ENCODE measurements at regions not wholly inside any gene's neighbourhood (a gene's known extent, or its start where the extent isn't known, plus 50 kb on each side); places are given as distances from the start of the nearest gene placed in this dataset.
"Not testable (repeated sequence)": the region's sequence is repeated elsewhere in the genome, so short reads cannot be mapped to it uniquely, and the experiment has no call there.

GRCh38 chr7:22028656-22029055 lies 83.0 kb upstream of the CDCA7L start:
- H3K27me3 ChIP-seq (ENCODE audit: control insufficient read depth in 2 of 2, insufficient read depth in 2 of 2, low read length in 2 of 2); H3K36me3 ChIP-seq (ENCODE audit: control insufficient read depth in 2 of 3, insufficient read depth in 3 of 3, low read length in 3 of 3); H3K9me3 Mint-ChIP-seq; H3K4me1 ChIP-seq (ENCODE audit: control insufficient read depth in 2 of 2, insufficient read depth in 2 of 2, low read length in 2 of 2); H3K27ac Mint-ChIP-seq; H3K4me1 Mint-ChIP-seq; H3K36me3 Mint-ChIP-seq; H3K4me3 ChIP-seq (ENCODE audit: low read length); POLR2A ChIA-PET; H3K27ac ChIP-seq (ENCODE audit: low read depth, low read length); H3K4me3 Mint-ChIP-seq; H3K9me3 ChIP-seq (ENCODE audit: control insufficient read depth in 2 of 3, low read length in 3 of 3); ATAC-seq; DNase-seq; CTCF ChIA-PET; intact Hi-C loops (cut with micrococcal nuclease): not testable (repeated sequence)
- peaks cover 5 to 26% (median 12%) of the 10 kb centered on the region in 5 donors for H3K27me3 Mint-ChIP-seq

- H3K36me3 Mint-ChIP-seq = no peaks in the 10 kb centered on the region
- H3K27ac Mint-ChIP-seq = no peak overlapping the region
- no peaks in the 10 kb centered on the region for H3K9me3 Mint-ChIP-seq
- intact Hi-C loops (cut with micrococcal nuclease) = no loop called here
- H3K36me3 ChIP-seq (ENCODE audit: control insufficient read depth in 2 of 3, insufficient read depth in 3 of 3, low read length in 3 of 3) = no peaks in the 10 kb centered on the region
- H3K27ac ChIP-seq (ENCODE audit: low read depth, low read length) = no peak overlapping the region
- no peak overlapping the region for H3K4me3 Mint-ChIP-seq
- DNase-seq = no peak
- H3K27me3 Mint-ChIP-seq = peaks cover 5 to 27% (median 12%) of the 10 kb centered on the region in 5 donors
- no peak overlapping the region for H3K4me3 ChIP-seq (ENCODE audit: low read length)
- no peaks in the 10 kb centered on the region for H3K27me3 ChIP-seq (ENCODE audit: control insufficient read depth in 2 of 2, insufficient read depth in 2 of 2, low read length in 2 of 2)
- no peaks in the 10 kb centered on the region for H3K4me1 ChIP-seq (ENCODE audit: control insufficient read depth in 2 of 2, insufficient read depth in 2 of 2, low read length in 2 of 2)
- H3K9me3 ChIP-seq (ENCODE audit: control insufficient read depth in 2 of 3, low read length in 3 of 3) = no peaks in the 10 kb centered on the region
- POLR2A ChIA-PET = no interaction called here
- ATAC-seq = no peak
- CTCF ChIA-PET = no interaction called here
- H3K4me1 Mint-ChIP-seq = no peaks in the 10 kb centered on the region
Measured at GRCh38 chr7:22027475-22027874, 81.8 kb upstream of the CDCA7L start.

DNA sequence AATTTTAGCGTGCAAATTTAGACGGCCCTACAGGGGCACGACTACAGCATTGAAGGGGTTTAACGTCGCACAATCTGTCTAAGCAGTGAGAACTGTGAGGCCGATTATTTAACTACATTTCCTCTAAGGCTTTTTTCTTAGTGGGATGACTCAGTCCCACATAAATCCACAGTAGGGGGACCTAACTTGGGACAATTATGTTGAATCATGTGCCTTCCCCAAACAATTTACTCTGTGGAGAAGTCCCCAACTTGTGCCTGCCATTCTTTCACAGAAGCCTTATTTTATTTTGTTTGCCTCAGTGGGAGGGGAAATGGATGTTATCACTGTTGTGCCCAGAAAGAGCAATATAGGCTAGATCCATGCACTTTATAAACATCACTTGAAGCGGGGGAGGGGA lies 80.3 kb upstream of the CDCA7L start:
- Mint-ChIP-seq H3K36me3 (no peaks in the 10 kb centered on the region), H3K27me3 (peaks cover 7 to 20% (median 13%) of the 10 kb centered on the region in 5 donors), H3K27ac (no peak overlapping the region), H3K9me3 (no peaks in the 10 kb centered on the region), H3K4me1 (no peaks in the 10 kb centered on the region), H3K4me3 (no peak overlapping the region)
- ChIA-PET CTCF (no interaction called here), POLR2A (no interaction called here)
- H3K4me1 ChIP-seq (ENCODE audit: control insufficient read depth in 2 of 2, insufficient read depth in 2 of 2, low read length in 2 of 2) = no peaks in the 10 kb centered on the region
- H3K9me3 ChIP-seq (ENCODE audit: control insufficient read depth in 2 of 3, low read length in 3 of 3) = no peaks in the 10 kb centered on the region
- ATAC-seq (no peak), DNase-seq (no peak)
- no peak overlapping the region for H3K27ac ChIP-seq (ENCODE audit: low read depth, low read length)
- intact Hi-C loops (cut with micrococcal nuclease) = no loop called here
- no peaks in the 10 kb centered on the region for H3K36me3 ChIP-seq (ENCODE audit: control insufficient read depth in 2 of 3, insufficient read depth in 3 of 3, low read length in 3 of 3)
- H3K4me3 ChIP-seq (ENCODE audit: low read length) = no peak overlapping the region
- H3K27me3 ChIP-seq (ENCODE audit: control insufficient read depth in 2 of 2, insufficient read depth in 2 of 2, low read length in 2 of 2) = no peaks in the 10 kb centered on the region

DNA sequence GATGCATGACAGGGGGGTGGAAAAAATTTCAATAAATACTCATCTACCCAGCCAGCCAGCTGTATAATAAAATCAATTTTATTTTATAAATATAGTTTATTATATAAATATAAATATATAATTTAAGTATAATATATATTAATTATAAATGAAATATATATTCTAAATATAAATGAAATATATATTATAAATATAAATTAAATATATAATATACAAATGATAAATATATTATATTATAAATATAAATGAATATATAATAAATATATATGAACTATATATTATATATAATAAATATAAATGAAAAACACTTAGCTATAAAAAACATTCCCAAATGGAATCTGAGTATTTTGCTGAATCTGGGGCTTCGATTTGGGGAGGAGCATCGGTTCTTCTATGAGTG lies 79.4 kb upstream of the CDCA7L start:
- Histone ChIP-seq H3K9me3 (ENCODE audit: control insufficient read depth in 2 of 3, low read length in 3 of 3) (no peaks in the 10 kb centered on the region), H3K36me3 (ENCODE audit: control insufficient read depth in 2 of 3, insufficient read depth in 3 of 3, low read length in 3 of 3) (no peaks in the 10 kb centered on the region), H3K4me1 (ENCODE audit: control insufficient read depth in 2 of 2, insufficient read depth in 2 of 2, low read length in 2 of 2) (no peaks in the 10 kb centered on the region), H3K27me3 (ENCODE audit: control insufficient read depth in 2 of 2, insufficient read depth in 2 of 2, low read length in 2 of 2) (no peaks in the 10 kb centered on the region), H3K4me3 (ENCODE audit: low read length) (no peak overlapping the region), H3K27ac (ENCODE audit: low read depth, low read length) (no peak overlapping the region)
- ChIA-PET CTCF (no interaction called here), POLR2A (interaction anchor here (0.6 kb wide), 1 partner anchor 18 kb away, joined by 4 read pairs; no protein-coding TSS in a partner anchor)
- no peak overlapping the region for H3K27ac Mint-ChIP-seq
- intact Hi-C loops (cut with micrococcal nuclease) = no loop called here
- ATAC-seq (no peak), DNase-seq (no peak)
- H3K4me1 Mint-ChIP-seq = no peaks in the 10 kb centered on the region
- H3K36me3 Mint-ChIP-seq = no peaks in the 10 kb centered on the region
- H3K4me3 Mint-ChIP-seq = no peak overlapping the region
- H3K9me3 Mint-ChIP-seq = no peaks in the 10 kb centered on the region
- H3K27me3 Mint-ChIP-seq = peaks cover 8 to 20% (median 13%) of the 10 kb centered on the region in 5 donors

GRCh38 chr7:22019931-22020330 lies 74.2 kb upstream of the CDCA7L start:
- Histone ChIP-seq H3K36me3 (ENCODE audit: control insufficient read depth in 2 of 3, insufficient read depth in 3 of 3, low read length in 3 of 3) (no peaks in the 10 kb centered on the region), H3K27ac (ENCODE audit: low read depth, low read length) (no peak overlapping the region), H3K4me1 (ENCODE audit: control insufficient read depth in 2 of 2, insufficient read depth in 2 of 2, low read length in 2 of 2) (no peaks in the 10 kb centered on the region), H3K27me3 (ENCODE audit: control insufficient read depth in 2 of 2, insufficient read depth in 2 of 2, low read length in 2 of 2) (no peaks in the 10 kb centered on the region), H3K4me3 (ENCODE audit: low read length) (no peak overlapping the region), H3K9me3 (ENCODE audit: control insufficient read depth in 2 of 3, low read length in 3 of 3) (no peaks in the 10 kb centered on the region)
- ChIA-PET POLR2A (no interaction called here), CTCF (no interaction called here)
- no peaks in the 10 kb centered on the region for H3K36me3 Mint-ChIP-seq
- no peak for DNase-seq
- no peak for ATAC-seq
- H3K27me3 Mint-ChIP-seq = peaks cover 7 to 21% (median 13%) of the 10 kb centered on the region in 5 donors
- H3K9me3 Mint-ChIP-seq = no peaks in the 10 kb centered on the region
- H3K4me1 Mint-ChIP-seq = no peaks in the 10 kb centered on the region
- H3K4me3 Mint-ChIP-seq = no peak overlapping the region
- no peak overlapping the region for H3K27ac Mint-ChIP-seq
- intact Hi-C loops (cut with micrococcal nuclease) = no loop called here

DNA sequence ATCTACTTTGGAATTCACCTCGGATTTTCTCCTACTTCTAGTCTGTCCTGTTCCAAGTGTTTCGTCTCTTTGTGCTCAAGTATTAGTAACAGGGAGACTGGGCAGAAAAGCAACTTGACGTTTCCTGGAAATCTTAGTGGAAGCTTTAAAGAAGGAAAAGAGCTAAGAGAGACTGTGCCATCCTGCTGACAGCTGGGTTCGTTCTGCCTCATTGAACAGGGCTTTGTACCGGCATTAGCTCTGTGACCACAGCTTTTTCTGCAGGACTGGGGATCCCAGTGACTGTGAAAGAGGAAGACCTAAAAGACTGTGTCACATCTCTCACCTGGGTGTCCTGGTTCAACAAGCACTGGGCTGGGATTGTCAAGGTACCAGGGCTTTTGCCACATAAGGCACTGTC lies 70.8 kb upstream of the CDCA7L start:
- H3K4me1 Mint-ChIP-seq = no peaks in the 10 kb centered on the region
- no peaks in the 10 kb centered on the region for H3K9me3 Mint-ChIP-seq
- Histone ChIP-seq H3K36me3 (ENCODE audit: control insufficient read depth in 2 of 3, insufficient read depth in 3 of 3, low read length in 3 of 3) (no peaks in the 10 kb centered on the region), H3K4me1 (ENCODE audit: control insufficient read depth in 2 of 2, insufficient read depth in 2 of 2, low read length in 2 of 2) (no peaks in the 10 kb centered on the region), H3K27me3 (ENCODE audit: control insufficient read depth in 2 of 2, insufficient read depth in 2 of 2, low read length in 2 of 2) (no peaks in the 10 kb centered on the region), H3K9me3 (ENCODE audit: control insufficient read depth in 2 of 3, low read length in 3 of 3) (no peaks in the 10 kb centered on the region), H3K4me3 (ENCODE audit: low read length) (no peak overlapping the region), H3K27ac (ENCODE audit: low read depth, low read length) (no peak overlapping the region)
- ATAC-seq (no peak), DNase-seq (no peak)
- peaks cover 0 to 14% (median 12%) of the 10 kb centered on the region in 5 donors for H3K27me3 Mint-ChIP-seq
- no peak overlapping the region for H3K4me3 Mint-ChIP-seq
- no peak overlapping the region for H3K27ac Mint-ChIP-seq
- CTCF ChIA-PET = no interaction called here
- POLR2A ChIA-PET = no interaction called here
- intact Hi-C loops (cut with micrococcal nuclease) = no loop called here
- H3K36me3 Mint-ChIP-seq = no peaks in the 10 kb centered on the region

GRCh38 chr7:22013711-22014110 lies 68.0 kb upstream of the CDCA7L start:
- intact Hi-C loops (cut with micrococcal nuclease) = no loop called here
- Histone ChIP-seq H3K4me1 (ENCODE audit: control insufficient read depth in 2 of 2, insufficient read depth in 2 of 2, low read length in 2 of 2) (no peaks in the 10 kb centered on the region), H3K27me3 (ENCODE audit: control insufficient read depth in 2 of 2, insufficient read depth in 2 of 2, low read length in 2 of 2) (no peaks in the 10 kb centered on the region), H3K27ac (ENCODE audit: low read depth, low read length) (no peak overlapping the region), H3K9me3 (ENCODE audit: control insufficient read depth in 2 of 3, low read length in 3 of 3) (no peaks in the 10 kb centered on the region), H3K36me3 (ENCODE audit: control insufficient read depth in 2 of 3, insufficient read depth in 3 of 3, low read length in 3 of 3) (no peaks in the 10 kb centered on the region), H3K4me3 (ENCODE audit: low read length) (no peak overlapping the region)
- H3K36me3 Mint-ChIP-seq = no peaks in the 10 kb centered on the region
- no peak overlapping the region for H3K27ac Mint-ChIP-seq
- ChIA-PET POLR2A (no interaction called here), CTCF (no interaction called here)
- H3K27me3 Mint-ChIP-seq = peaks cover 0 to 10% (median 9%) of the 10 kb centered on the region in 5 donors
- H3K4me3 Mint-ChIP-seq = no peak overlapping the region
- ATAC-seq (no peak), DNase-seq (no peak)
- no peaks in the 10 kb centered on the region for H3K4me1 Mint-ChIP-seq
- no peaks in the 10 kb centered on the region for H3K9me3 Mint-ChIP-seq

Data from naive thymus-derived CD4-positive, alpha-beta T cell (primary cell).